ENCODE measurements at regions not wholly inside any gene's neighbourhood (a gene's known extent, or its start where the extent isn't known, plus 50 kb on each side); places are given as distances from the start of the nearest gene placed in this dataset.
A peak's percentile ranks its signal among the peaks of the same experiment; 100 is the strongest.

- H3K9ac ChIP-seq (ENCODE audit: insufficient read depth in 1 of 2, low read depth in 2 of 2, low read length in 2 of 2), result no peak overlapping the region
- H3K79me2 ChIP-seq (ENCODE audit: control insufficient read depth, insufficient read depth, low read length), result no peaks in the 10 kb centered on the region
- ChIA-PET POLR2A (interaction anchor here (1.3 to 3.0 kb wide), 2 partner anchors 32 to 334 kb away, joined by 3 to 16 read pairs; no protein-coding TSS in a partner anchor), CTCF (ENCODE audit: low intra/inter-chr PET ratio) (no interaction called here)
- no peak overlapping the region for H3K4me3 ChIP-seq
- peak overlapping the region; percentile 54 for H2AFZ ChIP-seq (ENCODE audit: low read depth, low read length)
- H3K27ac ChIP-seq (ENCODE audit: extremely low read depth, low read depth, low read length), result 0 out of 3 replicates have a peak overlapping the region, but pooled peaks have one; percentile 22
- H3K27me3 ChIP-seq (ENCODE audit: control insufficient read depth in 2 of 2, insufficient read depth in 2 of 2, low read length in 2 of 2), result no peaks in the 10 kb centered on the region
- intact Hi-C loops (cut with micrococcal nuclease) (no loop called here), in situ Hi-C loops (cut with MboI) (no loop called here)
- DNase-seq (ENCODE audit: extremely low read depth in 1 of 4, low spot score in 3 of 4) (no peak), FAIRE-seq (no peak), ATAC-seq (no peak)
- H3K4me2 ChIP-seq (ENCODE audit: insufficient read depth, low read length), result no peak overlapping the region
- BruUV-seq (replicated peaks), result no TSS peak
- no peaks in the 10 kb centered on the region for H3K36me3 ChIP-seq (ENCODE audit: control insufficient read depth, insufficient read depth, low read length)
- WGBS (ENCODE audit: insufficient coverage, low coverage, missing lambda C conversion rate), result 83% methylated on average over 1 of the region's 2 CpGs
- no peaks in the 10 kb centered on the region for H3K9me1 ChIP-seq (ENCODE audit: control insufficient read depth, insufficient read depth, low read length)
- H3K9me3 ChIP-seq (replicated peaks; ENCODE audit: control insufficient read depth, insufficient read depth, low read depth, low read length), result no peaks in the 10 kb centered on the region
- no peaks in the 10 kb centered on the region for H4K20me1 ChIP-seq (replicated peaks; ENCODE audit: control insufficient read depth, insufficient read depth, low read length)
- TF ChIP-seq, protein P1, sequence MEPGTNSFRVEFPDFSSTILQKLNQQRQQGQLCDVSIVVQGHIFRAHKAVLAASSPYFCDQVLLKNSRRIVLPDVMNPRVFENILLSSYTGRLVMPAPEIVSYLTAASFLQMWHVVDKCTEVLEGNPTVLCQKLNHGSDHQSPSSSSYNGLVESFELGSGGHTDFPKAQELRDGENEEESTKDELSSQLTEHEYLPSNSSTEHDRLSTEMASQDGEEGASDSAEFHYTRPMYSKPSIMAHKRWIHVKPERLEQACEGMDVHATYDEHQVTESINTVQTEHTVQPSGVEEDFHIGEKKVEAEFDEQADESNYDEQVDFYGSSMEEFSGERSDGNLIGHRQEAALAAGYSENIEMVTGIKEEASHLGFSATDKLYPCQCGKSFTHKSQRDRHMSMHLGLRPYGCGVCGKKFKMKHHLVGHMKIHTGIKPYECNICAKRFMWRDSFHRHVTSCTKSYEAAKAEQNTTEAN (CRISPR knock-in tag; IDR thresholded peaks at IDR 0.05), result no peak
- TF ChIP-seq ZNF639 (CRISPR knock-in tag; conservative IDR thresholded peaks at IDR 0.05 in 1 of 2, IDR thresholded peaks at IDR 0.05 in 1 of 2), result 0 out of 4 replicates have a peak, but pooled peaks of 1 of the 2 experiments have one; percentile 33
- TF ChIP-seq IRF1 (CRISPR knock-in tag; IDR thresholded peaks at IDR 0.05; ENCODE audit: borderline replicate concordance), result no peak
- TF ChIP-seq CBX8 (IDR thresholded peaks at IDR 0.05; ENCODE audit: borderline replicate concordance, extremely low read depth, low read depth, low read length, poor library complexity, severe bottlenecking), result no peak
- TF ChIP-seq TEAD2 (tag; IDR thresholded peaks at IDR 0.05), result no peak
- TF ChIP-seq GATA2 (CRISPR knock-in tag; IDR thresholded peaks at IDR 0.05), result no peak
- no peak for TF ChIP-seq CEBPG (CRISPR knock-in tag; IDR thresholded peaks at IDR 0.05)
- no peak for TF ChIP-seq CEBPG (tag; conservative IDR thresholded peaks at IDR 0.05 in 1 of 2, IDR thresholded peaks at IDR 0.05 in 1 of 2)
- no peak for TF ChIP-seq ZNF76 (CRISPR knock-in tag; IDR thresholded peaks at IDR 0.05; ENCODE audit: borderline replicate concordance)
- TF ChIP-seq SIX5 (IDR thresholded peaks at IDR 0.05; ENCODE audit: borderline replicate concordance in 1 of 2, insufficient read depth in 1 of 2, low read depth in 1 of 2, low read length in 2 of 2), result no peak
- H3K4me1 ChIP-seq (replicated peaks in 1 of 2; ENCODE audit: control insufficient read depth in 2 of 2, insufficient read depth in 2 of 2, low read length in 2 of 2), result peaks cover 9 to 58% of the 10 kb centered on the region in 2 experiments
Observed at GRCh38 chr4:128521156-128521555, 233.5 kb upstream of the PGRMC2 start.
